ENCODE measurements at regions not wholly inside any gene's neighbourhood (a gene's known extent, or its start where the extent isn't known, plus 50 kb on each side); places are given as distances from the start of the nearest gene placed in this dataset.
"Not testable (repeated sequence)": the region's sequence is repeated elsewhere in the genome, so short reads cannot be mapped to it uniquely, and the experiment has no call there.

DNA sequence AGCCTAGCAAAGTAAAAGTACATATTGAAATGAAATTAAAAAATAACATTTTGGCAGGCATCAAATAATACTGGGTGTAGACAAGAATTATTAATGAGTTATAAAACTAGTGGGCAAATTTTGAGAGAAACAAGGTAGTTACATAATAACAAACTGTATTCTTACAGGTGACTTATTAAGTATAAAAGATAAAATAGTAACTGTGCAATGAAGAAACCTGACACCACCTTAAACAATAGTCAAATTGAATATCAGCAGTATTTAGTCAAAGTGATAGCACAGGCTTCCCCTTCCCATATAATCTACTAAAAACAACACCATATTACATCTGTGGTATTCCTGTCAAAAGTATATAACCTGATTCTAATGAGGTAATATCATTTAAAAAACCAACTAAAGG is 1099.8 kb upstream of the CRIM1 start:
- no peak for DNase-seq

GRCh38 chr2:35251156-35251555 is 1104.4 kb upstream of the CRIM1 start:
- DNase-seq: no peak

DNA sequence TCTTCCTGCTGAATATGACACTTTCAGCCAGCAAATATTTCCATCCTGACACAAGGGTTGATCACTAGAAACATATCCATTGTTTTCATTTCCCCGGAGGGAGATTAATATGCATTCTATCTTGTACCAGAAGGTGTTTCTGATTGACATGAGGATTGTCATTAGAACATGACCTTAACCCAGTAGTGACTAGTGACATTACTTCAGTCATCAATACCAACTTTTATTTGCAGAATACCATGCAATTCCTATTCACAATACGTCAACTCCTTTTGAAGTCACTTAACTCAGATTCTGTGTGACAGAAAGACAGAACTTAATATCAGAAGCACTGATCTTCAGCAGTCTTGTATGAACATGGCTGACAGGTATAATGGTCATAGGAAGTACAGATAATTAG is 1108.9 kb upstream of the CRIM1 start:
- DNase-seq: no peak

DNA sequence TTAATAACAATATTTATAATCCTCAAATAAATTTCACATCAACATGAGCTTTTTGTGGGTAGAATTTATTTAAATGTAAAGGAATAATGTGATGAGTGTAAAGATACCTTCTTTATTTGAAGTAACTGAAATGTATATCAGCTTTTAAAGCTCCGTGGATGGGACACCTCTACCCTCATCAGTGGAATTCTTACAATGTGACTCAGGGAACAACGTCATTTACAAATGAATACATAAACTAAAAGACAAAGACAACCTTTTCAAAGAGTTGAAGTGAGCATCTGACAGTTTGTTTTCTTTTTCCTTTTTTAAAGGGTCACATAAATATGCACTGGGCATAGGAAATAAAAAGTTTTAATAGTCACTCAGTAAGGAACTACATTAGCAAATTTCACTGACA is 1127.0 kb upstream of the CRIM1 start:
- DNase-seq: no peak

DNA sequence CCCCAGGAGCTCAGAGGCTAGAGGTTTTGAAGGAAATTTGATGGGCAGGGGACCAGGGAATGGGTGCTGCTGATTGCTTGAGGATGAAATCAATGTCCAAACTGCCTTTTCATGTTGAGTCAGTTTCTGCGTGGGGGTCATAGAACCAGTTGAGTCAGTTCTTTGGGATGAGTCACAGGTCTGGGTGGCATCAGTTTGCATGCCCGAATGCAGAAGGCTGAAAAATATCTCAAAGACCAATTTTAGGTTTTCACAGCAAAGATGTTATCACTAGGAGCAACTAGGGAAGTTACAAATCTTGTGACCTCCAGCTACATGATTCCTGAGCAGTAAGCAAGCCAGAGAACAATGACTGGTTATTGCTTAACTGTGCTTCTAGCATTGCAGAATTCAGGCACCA is 1135.1 kb upstream of the CRIM1 start:
- DNase-seq: no peak

GRCh38 chr2:35204881-35205280 is 1150.7 kb upstream of the CRIM1 start:
- no peak for DNase-seq

DNA sequence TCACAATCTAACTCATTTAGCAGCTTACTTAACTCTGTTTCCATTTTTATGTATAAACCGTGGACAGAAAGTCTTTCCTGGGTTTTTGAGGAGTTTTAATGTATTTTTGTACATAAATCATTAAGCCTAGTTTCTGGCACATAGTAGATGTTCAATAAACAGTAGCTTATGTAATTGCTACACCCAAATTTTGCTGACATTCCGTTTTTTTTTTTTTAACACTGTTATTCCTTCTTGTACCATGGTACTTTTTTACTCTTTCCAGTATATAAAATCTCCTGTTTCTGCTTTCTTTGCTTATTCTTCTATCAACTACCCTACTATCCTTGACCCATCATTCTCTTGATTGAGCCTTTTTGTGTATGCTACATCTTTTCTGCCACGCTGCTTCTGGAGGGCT is 1151.3 kb upstream of the CRIM1 start:
- no peak for DNase-seq

DNA sequence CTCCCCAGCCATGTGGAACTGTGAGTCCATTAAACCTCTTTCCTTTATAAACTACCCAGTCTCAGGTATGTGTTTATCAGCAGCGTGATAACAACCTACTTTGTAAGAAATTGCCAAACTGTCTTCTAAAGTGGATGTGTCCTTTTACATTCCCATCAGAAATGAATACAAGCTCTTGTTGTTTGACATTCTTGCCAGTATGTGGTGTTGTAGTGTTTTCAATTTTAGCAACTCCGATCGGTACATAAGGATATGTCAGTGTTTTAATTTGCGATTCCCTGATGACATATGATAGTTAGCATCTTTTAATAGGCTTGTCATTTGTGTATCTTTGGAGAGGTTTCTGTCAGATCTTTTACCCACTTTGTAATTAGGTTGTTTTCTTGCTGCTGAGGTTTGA is 1156.3 kb upstream of the CRIM1 start:
- no peak for DNase-seq

- DNase-seq: no peak
Measured at GRCh38 chr2:35185861-35186412, 1169.6 kb upstream of the CRIM1 start.

DNA sequence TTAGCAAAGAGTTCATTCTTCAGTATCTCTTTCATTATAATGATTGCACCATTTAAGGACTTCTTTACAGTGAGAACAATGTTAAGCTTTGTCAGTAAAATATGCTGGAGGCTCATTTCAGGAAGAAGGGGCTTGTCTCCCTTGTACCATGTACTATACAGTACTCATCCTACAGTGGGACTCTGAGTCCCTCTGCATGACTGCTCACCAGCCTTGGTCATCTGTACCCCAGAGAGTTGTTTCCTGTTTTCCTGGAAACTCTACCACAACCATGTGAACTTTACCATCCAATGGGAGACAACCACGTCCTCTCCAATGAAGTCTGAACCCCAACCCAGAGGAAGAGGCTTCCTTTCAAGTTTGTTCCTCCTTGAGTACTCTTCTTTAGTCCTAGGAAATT is 1171.1 kb upstream of the CRIM1 start:
- DNase-seq: no peak

DNA sequence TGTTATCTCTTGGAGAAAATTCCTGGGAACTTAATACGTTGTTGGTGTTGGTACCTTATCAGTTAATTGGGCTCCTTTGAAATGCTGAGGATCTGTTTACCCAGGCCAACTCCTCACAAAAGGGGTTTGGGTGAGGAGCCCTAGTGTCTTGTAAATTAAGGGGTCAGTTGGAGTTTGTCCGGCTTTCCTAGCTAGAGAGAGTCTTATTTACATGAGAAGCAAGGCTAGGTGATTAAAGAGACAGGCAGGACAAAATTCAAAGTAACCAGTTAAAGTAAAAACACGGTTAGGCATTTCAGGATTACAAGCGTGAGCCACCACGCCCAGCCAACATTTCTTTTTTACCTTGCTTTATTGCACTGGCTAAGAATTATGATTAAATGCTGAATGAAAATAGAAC is 1178.9 kb upstream of the CRIM1 start:
- DNase-seq: not testable (repeated sequence)

- no peak for DNase-seq
Measured at GRCh38 chr2:35174845-35175244, 1180.7 kb upstream of the CRIM1 start.

DNA sequence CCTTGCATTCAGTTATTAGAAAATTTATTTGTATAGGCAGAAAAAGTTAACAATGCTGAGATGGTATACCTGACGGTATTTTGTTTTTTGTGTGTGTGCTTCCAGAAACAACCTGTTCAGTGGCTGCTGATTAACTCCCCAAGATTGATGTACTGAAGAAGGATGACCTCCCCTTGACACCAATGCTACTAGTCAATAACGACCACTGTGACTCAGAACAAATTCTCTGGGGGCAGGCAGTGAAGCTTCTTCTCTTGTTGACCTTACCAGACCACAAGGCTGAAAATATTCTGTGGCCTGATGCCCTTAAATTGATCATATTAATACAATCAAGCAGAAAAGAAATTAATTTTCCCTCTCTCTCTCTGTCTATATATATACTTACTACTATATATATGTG is 1182.9 kb upstream of the CRIM1 start:
- no peak for DNase-seq

GRCh38 chr2:35168351-35168750 is 1187.2 kb upstream of the CRIM1 start:
- no peak for DNase-seq

- DNase-seq: no peak
Measured at GRCh38 chr2:35163948-35164347, 1191.6 kb upstream of the CRIM1 start.

DNA sequence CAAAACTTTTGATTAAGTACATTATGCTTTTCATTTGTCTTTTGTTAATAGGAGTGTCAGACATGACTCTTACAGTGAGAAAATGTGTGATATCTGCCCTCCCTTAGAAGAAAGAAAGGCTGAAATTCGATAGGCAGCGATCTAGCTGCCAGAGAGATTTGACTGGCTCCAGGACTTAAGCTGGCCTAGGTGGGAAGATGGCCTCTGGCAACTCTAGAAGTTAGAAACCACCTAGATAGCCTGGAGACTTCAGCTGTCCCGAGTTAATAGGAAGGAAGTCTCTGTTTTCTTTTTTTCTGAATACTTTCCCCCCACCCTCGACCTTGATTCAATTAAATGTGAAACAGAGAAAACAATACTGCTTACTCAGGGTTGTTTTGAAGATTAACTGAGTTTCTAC is 1194.7 kb upstream of the CRIM1 start:
- DNase-seq: no peak

GRCh38 chr2:35125871-35126270 is 1229.7 kb upstream of the CRIM1 start:
- DNase-seq: no peak

- DNase-seq: no peak
Measured at GRCh38 chr2:35125278-35125677, 1230.3 kb upstream of the CRIM1 start.

DNA sequence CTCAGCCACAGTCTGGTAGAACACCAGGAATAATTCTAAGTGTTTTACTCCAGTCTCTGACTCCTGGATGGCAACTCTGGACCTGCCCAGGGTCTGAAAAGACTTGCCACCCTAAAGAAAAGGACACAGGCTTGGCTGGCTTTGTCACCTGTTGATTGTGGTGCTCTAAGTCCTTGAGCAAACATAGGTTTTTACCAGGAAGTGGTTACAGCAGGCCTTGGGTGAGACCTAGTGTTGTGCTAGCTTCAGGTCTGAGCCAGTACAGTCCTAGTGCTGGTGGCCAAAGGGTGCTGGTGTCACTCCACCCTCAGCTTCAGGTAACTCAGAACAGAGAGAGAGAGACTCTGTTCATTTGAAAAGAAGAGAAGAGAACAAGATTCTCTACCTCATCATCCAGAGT is 1239.4 kb upstream of the CRIM1 start:
- no peak for DNase-seq

- DNase-seq: no peak
Measured at GRCh38 chr2:35114765-35115164, 1240.8 kb upstream of the CRIM1 start.

DNA sequence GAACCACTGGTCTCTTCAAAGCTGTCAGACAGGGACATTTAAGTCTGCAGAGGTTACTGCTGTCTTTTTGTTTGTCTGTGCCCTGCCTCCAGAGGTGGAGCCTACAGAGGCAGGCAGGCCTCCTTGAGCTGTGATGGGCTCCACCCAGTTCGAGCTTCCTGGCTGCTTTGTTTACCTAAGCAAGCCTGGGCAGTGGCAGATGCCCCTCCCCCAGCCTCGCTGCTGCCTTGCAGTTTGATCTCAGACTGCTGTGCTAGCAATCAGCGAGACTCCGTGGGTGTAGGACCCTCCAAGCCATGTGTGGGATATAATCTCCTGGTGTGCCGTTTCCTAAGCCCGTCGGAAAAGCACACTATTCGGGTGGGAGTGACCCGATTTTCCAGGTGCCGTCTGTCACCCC is 1243.2 kb upstream of the CRIM1 start:
- DNase-seq: not testable (repeated sequence)

DNA sequence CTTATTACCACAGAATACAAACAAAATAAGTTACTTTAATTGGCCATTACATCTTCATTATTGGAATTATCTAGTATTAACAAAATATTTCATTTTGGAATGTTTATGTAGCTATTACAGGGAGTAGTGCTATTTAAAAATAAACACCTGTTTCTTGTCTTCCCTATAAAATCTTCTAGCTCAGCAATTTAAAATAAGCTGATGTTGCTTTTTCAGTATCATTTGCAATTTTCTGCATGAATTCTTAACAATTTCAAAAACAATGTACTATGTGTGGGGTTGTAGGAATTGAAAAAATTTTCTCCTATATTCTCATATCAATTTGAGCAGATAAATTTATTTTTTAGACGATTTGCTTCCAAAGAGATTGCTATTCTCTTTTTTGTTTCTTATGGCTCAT is 1251.3 kb upstream of the CRIM1 start:
- no peak for DNase-seq

DNA sequence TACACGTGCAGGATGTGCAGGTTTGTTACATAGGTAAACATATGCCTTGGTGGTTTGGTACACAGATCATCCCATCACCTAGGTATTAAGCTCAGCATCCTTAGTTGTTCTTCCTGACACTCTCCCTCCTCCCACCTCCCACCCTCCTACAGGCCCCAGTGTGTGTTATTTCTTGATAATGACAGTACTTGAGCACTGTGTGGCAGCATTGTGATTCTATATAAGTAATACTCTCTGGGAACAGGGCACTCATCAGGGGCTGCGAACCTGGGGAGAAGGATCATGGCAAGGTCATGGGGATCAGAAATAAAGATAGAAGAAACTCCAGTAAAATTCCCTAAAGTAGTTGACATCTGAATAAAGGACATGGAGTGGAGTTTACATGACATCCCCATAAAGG is 1256.2 kb upstream of the CRIM1 start:
- no peak for DNase-seq

DNA sequence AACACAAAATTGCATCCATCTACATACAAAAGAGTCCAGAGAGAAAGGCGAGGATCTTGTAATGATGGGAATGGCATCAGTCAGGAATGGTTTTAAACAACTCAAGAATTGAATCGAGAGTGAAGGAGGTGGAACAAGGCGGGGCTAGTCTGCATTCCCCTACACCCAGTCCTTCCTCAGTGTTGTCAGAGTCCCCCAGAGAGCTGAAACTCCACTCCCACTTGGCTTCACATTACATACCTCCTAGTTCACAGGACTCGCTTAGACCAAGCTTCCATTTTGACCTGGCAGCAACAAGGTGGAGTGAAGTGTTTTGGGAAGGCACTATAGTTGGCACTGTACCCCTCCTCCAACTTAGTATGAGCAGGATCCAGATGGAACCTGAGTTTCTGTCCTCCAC is 1273.5 kb upstream of the CRIM1 start:
- DNase-seq: no peak

- no peak for DNase-seq
Measured at GRCh38 chr2:35081622-35082015, 1274.0 kb upstream of the CRIM1 start.

GRCh38 chr2:35081001-35081621 is 1274.5 kb upstream of the CRIM1 start:
- DNase-seq: no peak

All from CD4-positive, alpha-beta T cell treated with Interleukin-17A for 1 hour (primary cell).